ENCODE measurements at regions not wholly inside any gene's neighbourhood (a gene's known extent, or its start where the extent isn't known, plus 50 kb on each side); places are given as distances from the start of the nearest gene placed in this dataset.
"Not testable (repeated sequence)": the region's sequence is repeated elsewhere in the genome, so short reads cannot be mapped to it uniquely, and the experiment has no call there.

GRCh38 chr5:8839361-8840055, 706.4 kb downstream of the SEMA5A start:
- Histone ChIP-seq H3K4me1 (ENCODE audit: control insufficient read depth in 1 of 2, insufficient read depth in 2 of 2, low read length in 2 of 2) (no peaks in the 10 kb centered on the region), H3K27ac (ENCODE audit: low read length) (no peak overlapping the region), H3K9me3 (ENCODE audit: control insufficient read depth in 1 of 2, low read length in 2 of 2) (no peaks in the 10 kb centered on the region), H3K36me3 (ENCODE audit: control insufficient read depth in 1 of 2, insufficient read depth in 2 of 2, low read length in 2 of 2) (no peaks in the 10 kb centered on the region), H3K4me3 (ENCODE audit: low read depth in 1 of 2, low read length in 2 of 2) (no peak overlapping the region), H3K27me3 (ENCODE audit: low read depth, low read length) (no peaks in the 10 kb centered on the region)

- Histone ChIP-seq H3K36me3 (ENCODE audit: control insufficient read depth in 1 of 2, insufficient read depth in 2 of 2, low read length in 2 of 2) (no peaks in the 10 kb centered on the region), H3K4me1 (ENCODE audit: control insufficient read depth in 1 of 2, insufficient read depth in 2 of 2, low read length in 2 of 2) (no peaks in the 10 kb centered on the region), H3K9me3 (ENCODE audit: control insufficient read depth in 1 of 2, low read length in 2 of 2) (no peaks in the 10 kb centered on the region), H3K27me3 (ENCODE audit: low read depth, low read length) (no peaks in the 10 kb centered on the region), H3K4me3 (ENCODE audit: low read depth in 1 of 2, low read length in 2 of 2) (no peak overlapping the region), H3K27ac (ENCODE audit: low read length) (no peak overlapping the region)
These were observed 705.6 kb downstream of the SEMA5A start for GRCh38 chr5:8840237-8840636.

- not testable (repeated sequence) for H3K27ac ChIP-seq (ENCODE audit: low read length); H3K36me3 ChIP-seq (ENCODE audit: control insufficient read depth in 1 of 2, insufficient read depth in 2 of 2, low read length in 2 of 2); H3K9me3 ChIP-seq (ENCODE audit: control insufficient read depth in 1 of 2, low read length in 2 of 2); H3K4me3 ChIP-seq (ENCODE audit: low read depth in 1 of 2, low read length in 2 of 2); H3K27me3 ChIP-seq (ENCODE audit: low read depth, low read length); H3K4me1 ChIP-seq (ENCODE audit: control insufficient read depth in 1 of 2, insufficient read depth in 2 of 2, low read length in 2 of 2)
These were observed 705.1 kb downstream of the SEMA5A start for GRCh38 chr5:8840746-8841145.

- Histone ChIP-seq H3K36me3 (ENCODE audit: control insufficient read depth in 1 of 2, insufficient read depth in 2 of 2, low read length in 2 of 2) (no peaks in the 10 kb centered on the region), H3K27me3 (ENCODE audit: low read depth, low read length) (no peaks in the 10 kb centered on the region), H3K9me3 (ENCODE audit: control insufficient read depth in 1 of 2, low read length in 2 of 2) (no peaks in the 10 kb centered on the region), H3K4me1 (ENCODE audit: control insufficient read depth in 1 of 2, insufficient read depth in 2 of 2, low read length in 2 of 2) (no peaks in the 10 kb centered on the region), H3K27ac (ENCODE audit: low read length) (no peak overlapping the region), H3K4me3 (ENCODE audit: low read depth in 1 of 2, low read length in 2 of 2) (no peak overlapping the region)
These were observed 702.8 kb downstream of the SEMA5A start for GRCh38 chr5:8842971-8843551.

- Histone ChIP-seq H3K27ac (ENCODE audit: low read length) (no peak overlapping the region), H3K4me1 (ENCODE audit: control insufficient read depth in 1 of 2, insufficient read depth in 2 of 2, low read length in 2 of 2) (no peaks in the 10 kb centered on the region), H3K9me3 (ENCODE audit: control insufficient read depth in 1 of 2, low read length in 2 of 2) (no peaks in the 10 kb centered on the region), H3K4me3 (ENCODE audit: low read depth in 1 of 2, low read length in 2 of 2) (no peak overlapping the region), H3K36me3 (ENCODE audit: control insufficient read depth in 1 of 2, insufficient read depth in 2 of 2, low read length in 2 of 2) (no peaks in the 10 kb centered on the region), H3K27me3 (ENCODE audit: low read depth, low read length) (no peaks in the 10 kb centered on the region)
These were observed 702.1 kb downstream of the SEMA5A start for GRCh38 chr5:8843771-8844170.

GRCh38 chr5:8844206-8844605, 701.7 kb downstream of the SEMA5A start:
- no peaks in the 10 kb centered on the region for H3K36me3 ChIP-seq (ENCODE audit: control insufficient read depth in 1 of 2, insufficient read depth in 2 of 2, low read length in 2 of 2)
- H3K4me1 ChIP-seq (ENCODE audit: control insufficient read depth in 1 of 2, insufficient read depth in 2 of 2, low read length in 2 of 2): no peaks in the 10 kb centered on the region
- no peaks in the 10 kb centered on the region for H3K27me3 ChIP-seq (ENCODE audit: low read depth, low read length)
- no peak overlapping the region for H3K27ac ChIP-seq (ENCODE audit: low read length)
- no peaks in the 10 kb centered on the region for H3K9me3 ChIP-seq (ENCODE audit: control insufficient read depth in 1 of 2, low read length in 2 of 2)
- no peak overlapping the region for H3K4me3 ChIP-seq (ENCODE audit: low read depth in 1 of 2, low read length in 2 of 2)

- no peaks in the 10 kb centered on the region for H3K27me3 ChIP-seq (ENCODE audit: low read depth, low read length)
- H3K9me3 ChIP-seq (ENCODE audit: control insufficient read depth in 1 of 2, low read length in 2 of 2): no peaks in the 10 kb centered on the region
- no peak overlapping the region for H3K4me3 ChIP-seq (ENCODE audit: low read depth in 1 of 2, low read length in 2 of 2)
- no peaks in the 10 kb centered on the region for H3K36me3 ChIP-seq (ENCODE audit: control insufficient read depth in 1 of 2, insufficient read depth in 2 of 2, low read length in 2 of 2)
- no peak overlapping the region for H3K27ac ChIP-seq (ENCODE audit: low read length)
- H3K4me1 ChIP-seq (ENCODE audit: control insufficient read depth in 1 of 2, insufficient read depth in 2 of 2, low read length in 2 of 2): no peaks in the 10 kb centered on the region
These were observed 701.0 kb downstream of the SEMA5A start for GRCh38 chr5:8844847-8845246.

- H3K36me3 ChIP-seq (ENCODE audit: control insufficient read depth in 1 of 2, insufficient read depth in 2 of 2, low read length in 2 of 2): no peaks in the 10 kb centered on the region
These were observed 700.6 kb downstream of the SEMA5A start for GRCh38 chr5:8845296-8845695.

GRCh38 chr5:8848366-8848765, 697.5 kb downstream of the SEMA5A start:
- no peaks in the 10 kb centered on the region for H3K4me1 ChIP-seq (ENCODE audit: control insufficient read depth in 1 of 2, insufficient read depth in 2 of 2, low read length in 2 of 2)
- H3K27ac ChIP-seq (ENCODE audit: low read length): no peak overlapping the region
- H3K36me3 ChIP-seq (ENCODE audit: control insufficient read depth in 1 of 2, insufficient read depth in 2 of 2, low read length in 2 of 2): no peaks in the 10 kb centered on the region
- no peaks in the 10 kb centered on the region for H3K27me3 ChIP-seq (ENCODE audit: low read depth, low read length)
- no peak overlapping the region for H3K4me3 ChIP-seq (ENCODE audit: low read depth in 1 of 2, low read length in 2 of 2)
- no peaks in the 10 kb centered on the region for H3K9me3 ChIP-seq (ENCODE audit: control insufficient read depth in 1 of 2, low read length in 2 of 2)

More at GRCh38 chr5:8845296-8845695, 700.6 kb downstream of the SEMA5A start:
- H3K9me3 ChIP-seq (ENCODE audit: control insufficient read depth in 1 of 2, low read length in 2 of 2): no peaks in the 10 kb centered on the region
- no peaks in the 10 kb centered on the region for H3K27me3 ChIP-seq (ENCODE audit: low read depth, low read length)
- no peak overlapping the region for H3K27ac ChIP-seq (ENCODE audit: low read length)
- H3K4me1 ChIP-seq (ENCODE audit: control insufficient read depth in 1 of 2, insufficient read depth in 2 of 2, low read length in 2 of 2): no peaks in the 10 kb centered on the region
- no peak overlapping the region for H3K4me3 ChIP-seq (ENCODE audit: low read depth in 1 of 2, low read length in 2 of 2)

- H3K36me3 ChIP-seq (ENCODE audit: control insufficient read depth in 1 of 2, insufficient read depth in 2 of 2, low read length in 2 of 2): no peaks in the 10 kb centered on the region
- no peak overlapping the region for H3K4me3 ChIP-seq (ENCODE audit: low read depth in 1 of 2, low read length in 2 of 2)
These were observed 696.8 kb downstream of the SEMA5A start for GRCh38 chr5:8848997-8849594.

GRCh38 chr5:8851101-8851500, 694.8 kb downstream of the SEMA5A start:
- no peaks in the 10 kb centered on the region for H3K9me3 ChIP-seq (ENCODE audit: control insufficient read depth in 1 of 2, low read length in 2 of 2)
- no peaks in the 10 kb centered on the region for H3K27me3 ChIP-seq (ENCODE audit: low read depth, low read length)
- no peak overlapping the region for H3K27ac ChIP-seq (ENCODE audit: low read length)
- H3K36me3 ChIP-seq (ENCODE audit: control insufficient read depth in 1 of 2, insufficient read depth in 2 of 2, low read length in 2 of 2): no peaks in the 10 kb centered on the region
- H3K4me1 ChIP-seq (ENCODE audit: control insufficient read depth in 1 of 2, insufficient read depth in 2 of 2, low read length in 2 of 2): no peaks in the 10 kb centered on the region
- no peak overlapping the region for H3K4me3 ChIP-seq (ENCODE audit: low read depth in 1 of 2, low read length in 2 of 2)

More at GRCh38 chr5:8848997-8849594, 696.8 kb downstream of the SEMA5A start:
- Histone ChIP-seq H3K27me3 (ENCODE audit: low read depth, low read length) (no peaks in the 10 kb centered on the region), H3K4me1 (ENCODE audit: control insufficient read depth in 1 of 2, insufficient read depth in 2 of 2, low read length in 2 of 2) (no peaks in the 10 kb centered on the region), H3K27ac (ENCODE audit: low read length) (no peak overlapping the region), H3K9me3 (ENCODE audit: control insufficient read depth in 1 of 2, low read length in 2 of 2) (no peaks in the 10 kb centered on the region)
